ENCODE measurements at regions not wholly inside any gene's neighbourhood (a gene's known extent, or its start where the extent isn't known, plus 50 kb on each side); places are given as distances from the start of the nearest gene placed in this dataset.

DNA sequence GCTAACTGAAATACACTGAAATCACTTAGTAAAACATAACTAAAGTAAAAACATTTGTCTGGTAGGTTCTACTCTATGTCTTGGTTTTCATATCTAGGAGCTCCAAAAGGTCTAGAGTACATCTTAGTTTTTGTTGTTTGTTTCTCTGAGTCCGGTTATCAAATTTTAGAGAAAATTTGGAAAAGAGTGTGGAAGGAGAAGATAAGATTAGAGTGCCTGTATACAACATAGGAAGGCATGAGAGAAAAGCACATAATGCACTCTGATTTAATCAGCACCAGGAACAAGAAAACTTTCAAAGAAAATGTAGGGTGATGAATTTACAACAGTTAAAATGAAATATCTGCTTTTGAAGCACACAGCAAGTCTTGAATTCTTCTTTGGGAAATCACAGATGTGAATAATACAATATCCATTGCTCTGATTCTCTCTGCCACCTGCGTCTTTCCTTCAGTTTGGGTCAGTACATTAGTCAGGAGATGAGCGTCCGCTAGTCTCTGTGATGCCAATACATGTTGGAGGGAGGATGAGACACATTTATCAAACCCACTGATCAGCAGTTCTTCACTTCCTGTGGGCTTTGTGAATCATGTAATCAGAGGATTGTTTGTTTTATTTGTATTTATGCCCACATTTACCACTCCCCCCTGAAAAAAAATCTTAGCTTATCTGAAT, 477.8 kb upstream of the GCFC2 start:
- intact Hi-C loops (cut with DNase I): loop anchor here (5.0 kb wide), 1 partner anchor 424 kb away; no protein-coding TSS in a partner anchor
- no peaks in the 10 kb centered on the region for H3K27me3 ChIP-seq
- no peak for ATAC-seq
- DNase-seq: no peak
- no peaks in the 10 kb centered on the region for H3K9me3 ChIP-seq
- H3K4me1 ChIP-seq: no peaks in the 10 kb centered on the region
- TF ChIP-seq, protein P1, sequence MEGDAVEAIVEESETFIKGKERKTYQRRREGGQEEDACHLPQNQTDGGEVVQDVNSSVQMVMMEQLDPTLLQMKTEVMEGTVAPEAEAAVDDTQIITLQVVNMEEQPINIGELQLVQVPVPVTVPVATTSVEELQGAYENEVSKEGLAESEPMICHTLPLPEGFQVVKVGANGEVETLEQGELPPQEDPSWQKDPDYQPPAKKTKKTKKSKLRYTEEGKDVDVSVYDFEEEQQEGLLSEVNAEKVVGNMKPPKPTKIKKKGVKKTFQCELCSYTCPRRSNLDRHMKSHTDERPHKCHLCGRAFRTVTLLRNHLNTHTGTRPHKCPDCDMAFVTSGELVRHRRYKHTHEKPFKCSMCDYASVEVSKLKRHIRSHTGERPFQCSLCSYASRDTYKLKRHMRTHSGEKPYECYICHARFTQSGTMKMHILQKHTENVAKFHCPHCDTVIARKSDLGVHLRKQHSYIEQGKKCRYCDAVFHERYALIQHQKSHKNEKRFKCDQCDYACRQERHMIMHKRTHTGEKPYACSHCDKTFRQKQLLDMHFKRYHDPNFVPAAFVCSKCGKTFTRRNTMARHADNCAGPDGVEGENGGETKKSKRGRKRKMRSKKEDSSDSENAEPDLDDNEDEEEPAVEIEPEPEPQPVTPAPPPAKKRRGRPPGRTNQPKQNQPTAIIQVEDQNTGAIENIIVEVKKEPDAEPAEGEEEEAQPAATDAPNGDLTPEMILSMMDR (IDR thresholded peaks at IDR 0.05): no peak
- no peak for TF ChIP-seq POLR2A (IDR thresholded peaks at IDR 0.05)
- H3K36me3 ChIP-seq (replicated peaks in 1 of 2; ENCODE audit: insufficient read depth in 1 of 2, low read depth in 2 of 2): no peaks in the 10 kb centered on the region
- no peak overlapping the region for H3K4me3 ChIP-seq
- H3K27ac ChIP-seq: no peak overlapping the region
- WGBS, 2 donors: 75 to 77% methylated on average over 4 of the region's 4 CpGs

DNA sequence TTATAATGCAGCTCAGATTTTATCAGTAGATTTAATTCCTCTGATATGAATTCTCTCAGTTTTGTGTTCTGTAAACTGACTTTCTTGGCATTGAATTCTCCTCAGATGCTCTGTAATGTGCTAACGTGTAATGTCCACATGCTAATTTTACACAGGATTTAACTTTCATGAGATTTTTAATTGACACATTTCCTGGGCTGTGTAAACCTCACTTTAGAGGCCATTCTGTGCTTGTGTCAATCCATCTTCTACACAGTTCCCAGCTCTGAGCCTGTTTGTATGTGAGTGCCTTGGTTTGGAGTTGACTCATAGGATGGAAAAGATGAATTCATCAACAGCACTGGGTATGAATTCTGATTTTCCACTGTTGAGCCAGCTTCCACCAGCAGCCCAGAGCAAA, 476.7 kb upstream of the GCFC2 start:
- ATAC-seq (no peak), DNase-seq (no peak)
- Histone ChIP-seq H3K9me3 (no peaks in the 10 kb centered on the region), H3K4me1 (no peaks in the 10 kb centered on the region), H3K27ac (no peak overlapping the region), H3K27me3 (no peaks in the 10 kb centered on the region), H3K4me3 (no peak overlapping the region), H3K36me3 (replicated peaks in 1 of 2; ENCODE audit: insufficient read depth in 1 of 2, low read depth in 2 of 2) (no peaks in the 10 kb centered on the region)
- WGBS, 2 donors: 64% methylated on average over 1 of the region's 1 CpG
- intact Hi-C loops (cut with DNase I): loop anchor here (5.0 kb wide), 1 partner anchor 425 kb away; no protein-coding TSS in a partner anchor
- TF ChIP-seq POLR2A (IDR thresholded peaks at IDR 0.05): no peak
- TF ChIP-seq, protein P1 (IDR thresholded peaks at IDR 0.05): no peak

DNA sequence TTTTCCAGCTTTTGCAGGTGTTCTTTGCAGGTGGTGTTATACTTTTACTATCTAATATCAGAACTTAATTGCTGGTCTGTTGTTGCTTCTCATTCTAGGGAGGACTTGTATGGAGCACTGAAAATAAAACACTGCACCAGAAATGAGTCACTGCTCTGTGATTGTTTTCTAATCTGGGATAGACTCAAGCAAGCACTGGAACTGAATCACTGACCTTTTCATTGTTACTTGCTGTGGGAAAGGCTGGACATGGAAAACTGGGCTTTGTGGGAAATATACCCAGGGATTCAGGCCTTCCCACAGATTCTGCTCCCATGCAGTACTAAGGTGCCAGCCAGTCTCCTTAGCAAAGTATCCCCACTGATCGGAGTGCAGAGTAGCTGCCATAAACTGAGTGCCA, 470.0 kb upstream of the GCFC2 start:
- no peaks in the 10 kb centered on the region for H3K27me3 ChIP-seq
- no peaks in the 10 kb centered on the region for H3K36me3 ChIP-seq (replicated peaks in 1 of 2; ENCODE audit: insufficient read depth in 1 of 2, low read depth in 2 of 2)
- no peak overlapping the region for H3K4me3 ChIP-seq
- intact Hi-C loops (cut with DNase I): no loop called here
- DNase-seq (no peak), ATAC-seq (no peak)
- no peaks in the 10 kb centered on the region for H3K9me3 ChIP-seq
- no peak overlapping the region for H3K27ac ChIP-seq
- WGBS, 2 donors: 67 to 81% methylated on average over 1 of the region's 1 CpG
- TF ChIP-seq, protein P1 (IDR thresholded peaks at IDR 0.05): no peak
- TF ChIP-seq POLR2A (IDR thresholded peaks at IDR 0.05): no peak
- no peaks in the 10 kb centered on the region for H3K4me1 ChIP-seq

DNA sequence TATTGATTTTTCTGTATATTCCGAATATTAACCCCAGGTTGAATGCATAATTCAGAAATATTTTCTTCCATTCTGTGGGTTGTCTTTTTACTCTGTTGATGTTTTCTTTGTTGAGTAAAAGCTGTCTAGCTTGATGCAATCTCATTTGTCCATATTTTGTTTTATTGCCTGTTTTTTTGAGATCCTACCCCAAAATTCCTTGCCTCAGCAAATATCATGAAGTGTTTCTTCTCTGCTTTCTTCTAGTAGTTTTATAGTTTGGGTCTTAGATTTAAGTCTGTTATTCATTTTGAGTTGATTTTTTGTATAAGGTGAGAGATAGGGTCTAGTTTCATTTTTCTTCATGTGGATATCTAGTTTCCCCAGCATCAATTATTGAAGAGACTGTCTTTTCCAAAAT, 467.9 kb upstream of the GCFC2 start:
- Histone ChIP-seq H3K4me1 (no peaks in the 10 kb centered on the region), H3K27me3 (no peaks in the 10 kb centered on the region), H3K4me3 (no peak overlapping the region), H3K27ac (no peak overlapping the region), H3K36me3 (replicated peaks in 1 of 2; ENCODE audit: insufficient read depth in 1 of 2, low read depth in 2 of 2) (no peaks in the 10 kb centered on the region), H3K9me3 (no peaks in the 10 kb centered on the region)
- no peak for TF ChIP-seq POLR2A (IDR thresholded peaks at IDR 0.05)
- TF ChIP-seq, protein P1 (IDR thresholded peaks at IDR 0.05): no peak
- WGBS, 2 donors: 72 to 80% methylated on average over 1 of the region's 1 CpG
- ATAC-seq (no peak), DNase-seq (no peak)
- intact Hi-C loops (cut with DNase I): no loop called here

DNA sequence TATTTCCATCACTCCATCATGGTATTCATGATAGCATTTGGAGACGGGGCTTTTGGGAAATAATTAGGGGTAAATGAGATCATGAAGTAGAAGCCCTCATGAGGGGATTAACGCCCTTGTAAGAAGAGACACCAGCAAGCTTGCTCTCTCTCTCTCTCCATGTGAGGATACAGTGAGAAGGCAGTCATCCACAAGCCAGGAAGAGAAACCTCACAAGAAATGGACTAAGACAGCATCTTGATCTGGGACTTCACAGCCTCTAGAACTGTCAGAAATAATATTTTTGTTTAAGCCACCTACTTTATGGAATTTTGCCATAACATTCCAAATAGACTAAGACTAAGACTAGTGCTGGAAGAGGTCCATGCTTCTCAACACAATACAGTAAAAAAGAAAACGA, 464.6 kb upstream of the GCFC2 start:
- intact Hi-C loops (cut with DNase I): no loop called here
- ATAC-seq (no peak), DNase-seq (no peak)
- Histone ChIP-seq H3K27me3 (no peaks in the 10 kb centered on the region), H3K27ac (no peak overlapping the region), H3K4me3 (no peak overlapping the region), H3K4me1 (no peaks in the 10 kb centered on the region), H3K36me3 (replicated peaks in 1 of 2; ENCODE audit: insufficient read depth in 1 of 2, low read depth in 2 of 2) (no peaks in the 10 kb centered on the region), H3K9me3 (no peaks in the 10 kb centered on the region)
- WGBS, 2 donors: 41 to 56% methylated on average over 3 of the region's 3 CpGs
- TF ChIP-seq POLR2A (IDR thresholded peaks at IDR 0.05): no peak
